ENCODE measurements at regions not wholly inside any gene's neighbourhood (a gene's known extent, or its start where the extent isn't known, plus 50 kb on each side); places are given as distances from the start of the nearest gene placed in this dataset.

- TF ChIP-seq EZH2 (IDR thresholded peaks at IDR 0.05; ENCODE audit: insufficient read depth, poor library complexity, severe bottlenecking) (no peak), EZH2phosphoT487 (IDR thresholded peaks at IDR 0.05; ENCODE audit: insufficient read depth, low read depth) (no peak)
These were observed 91.9 kb upstream of the STK17B start for GRCh38 chr2:196263181-196263747.

Data from GM23248 (cell line).